HG03460 (cell line): ENCODE measurements at regions not wholly inside any gene's neighbourhood (a gene's known extent, or its start where the extent isn't known, plus 50 kb on each side); places are given as distances from the start of the nearest gene placed in this dataset.
"Not testable (repeated sequence)": the region's sequence is repeated elsewhere in the genome, so short reads cannot be mapped to it uniquely, and the experiment has no call there.

ENCODE experiments used
- ATAC-seq: cut with Tn5 transposase; IDR thresholded peaks from one replicate; pipeline ENCODE4 v1.9.1; 2021; ENCODE audit not compliant: unreplicated experiment

DNA sequence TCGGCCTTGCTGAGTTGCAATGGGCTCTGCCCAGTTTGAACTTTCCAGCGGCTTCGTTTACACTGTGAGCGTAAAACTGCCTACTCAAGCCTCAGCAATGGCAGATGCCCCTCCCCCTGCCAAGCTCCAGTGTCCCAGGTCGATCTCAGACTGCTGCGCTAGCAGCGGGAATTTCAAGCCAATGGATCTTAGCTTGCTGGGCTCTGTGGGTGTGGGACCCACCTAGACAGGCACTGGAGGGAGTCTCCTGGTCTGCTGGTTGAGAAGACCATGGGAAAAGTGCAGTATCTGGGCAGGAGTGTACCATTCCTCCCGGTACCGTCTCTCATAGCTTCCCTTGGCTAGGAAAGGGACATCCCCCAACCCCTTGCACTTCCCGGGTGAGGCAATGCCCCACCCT is 88.2 kb downstream of the KLHL28 start:
- ATAC-seq = no peak

DNA sequence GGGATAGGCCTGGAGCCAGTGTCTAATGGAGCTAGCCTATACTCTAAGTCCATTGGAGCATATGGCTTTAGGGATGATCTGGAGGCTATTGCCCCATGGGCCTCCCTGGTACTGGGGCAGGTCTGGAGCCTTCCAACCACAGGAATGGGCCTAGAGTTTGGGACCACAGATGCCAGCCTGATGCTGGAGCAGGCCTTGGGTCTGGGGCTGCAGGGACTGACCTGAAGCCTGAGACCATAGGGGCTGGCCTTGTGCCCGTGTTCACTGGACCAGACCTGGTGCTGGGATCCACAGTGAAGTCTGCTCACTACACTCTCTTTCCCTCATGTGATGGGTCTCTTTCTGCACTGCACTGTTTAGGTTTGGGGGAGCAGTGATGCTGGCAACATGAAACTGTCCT is 95.0 kb downstream of the KLHL28 start:
- no peak for ATAC-seq

DNA sequence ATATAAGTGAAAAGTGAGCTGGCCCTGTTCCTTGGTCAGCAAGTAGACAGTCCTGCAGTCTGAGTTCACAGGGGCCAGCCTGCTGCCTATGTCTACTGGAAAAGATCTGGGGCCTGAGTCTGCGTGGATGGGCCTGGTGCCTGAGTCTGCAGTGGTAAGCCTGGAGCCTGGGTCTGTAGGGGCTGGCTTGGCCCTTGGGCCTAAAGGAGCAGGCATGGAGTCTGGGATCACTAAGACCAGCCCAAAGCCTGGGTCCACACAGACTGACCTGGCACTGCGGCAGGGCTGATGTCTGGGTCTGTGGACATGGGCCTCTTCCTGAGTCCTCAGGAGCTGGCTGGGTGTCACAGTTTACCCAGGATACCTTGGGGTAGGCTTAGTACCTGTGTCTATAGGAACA is 95.4 kb downstream of the KLHL28 start:
- no peak for ATAC-seq

DNA sequence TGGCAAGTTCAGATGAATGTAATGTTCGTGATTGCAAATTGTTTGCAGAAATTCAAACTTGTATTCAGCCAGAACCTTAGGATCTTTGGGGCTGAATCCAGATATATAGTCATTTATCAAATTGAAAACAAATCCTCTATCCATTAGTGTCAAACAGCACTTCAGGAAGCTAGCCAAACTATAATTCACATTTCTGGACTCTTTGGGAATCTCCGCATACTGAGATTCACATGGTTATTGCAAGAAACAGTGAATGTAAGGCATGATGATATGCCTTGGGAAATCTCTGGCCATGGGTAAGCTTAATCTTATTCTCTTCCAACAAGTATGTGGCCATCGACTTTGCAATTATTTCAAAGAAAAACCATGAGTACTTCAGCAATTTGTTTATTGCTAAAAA is 98.5 kb downstream of the KLHL28 start:
- no peak for ATAC-seq

- no peak for ATAC-seq
Measured at GRCh38 chr14:44854114-44854513, 107.6 kb downstream of the KLHL28 start.

GRCh38 chr14:44847526-44848309 is 114.0 kb downstream of the KLHL28 start:
- ATAC-seq = no peak

DNA sequence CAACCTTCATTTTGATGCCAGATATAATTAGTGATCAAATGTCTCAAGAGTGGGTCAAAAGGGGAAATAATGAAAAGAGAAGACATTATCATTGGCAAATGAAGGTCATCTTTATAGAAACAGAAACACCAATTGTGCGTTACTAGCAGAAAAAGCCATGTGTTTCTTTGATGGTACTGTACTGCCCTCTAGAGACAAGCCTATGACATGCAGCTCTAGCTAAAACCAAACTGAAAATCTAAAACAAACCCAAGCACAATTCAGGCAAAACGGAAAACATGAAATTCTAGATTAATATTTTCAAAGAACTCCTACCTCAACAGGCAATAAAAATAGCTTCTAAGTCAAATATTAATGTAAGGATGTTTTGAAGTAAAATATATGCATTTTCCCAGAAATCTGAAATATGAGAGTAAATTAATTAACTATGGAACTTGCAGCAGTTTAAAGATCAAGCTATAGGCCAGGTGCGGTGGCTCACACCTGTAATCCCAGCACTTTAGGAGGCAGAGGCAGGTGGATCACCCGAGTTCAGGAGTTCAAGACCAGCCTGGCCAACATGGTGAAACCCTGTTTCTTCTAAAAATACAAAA is 115.4 kb downstream of the KLHL28 start:
- peak; percentile 54 for ATAC-seq

- not testable (repeated sequence) for ATAC-seq
Measured at GRCh38 chr14:44835928-44836327, 125.8 kb downstream of the KLHL28 start.

- ATAC-seq = no peak
Measured at GRCh38 chr14:44833376-44834060, 128.2 kb downstream of the KLHL28 start.

DNA sequence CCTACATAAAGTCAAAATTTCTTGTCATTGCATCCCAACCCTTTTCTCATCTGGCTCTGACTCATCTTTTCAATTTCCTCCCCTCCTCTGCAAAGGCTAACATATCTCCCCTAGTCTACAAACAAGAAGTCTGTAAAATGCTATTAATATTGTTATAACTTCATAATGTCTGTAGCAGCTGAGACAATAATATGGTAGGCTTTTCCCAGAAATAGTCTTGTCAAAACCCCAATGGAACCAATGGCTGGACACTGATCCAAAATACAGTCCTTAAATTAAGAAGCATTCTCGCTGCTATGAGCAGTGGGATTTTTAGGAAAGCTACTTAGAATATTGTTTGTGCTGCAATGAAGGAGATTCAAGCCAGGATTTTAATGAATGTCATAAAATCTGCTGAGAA is 131.4 kb downstream of the KLHL28 start:
- no peak for ATAC-seq

- ATAC-seq = no peak
Measured at GRCh38 chr14:44829021-44829420, 132.7 kb downstream of the KLHL28 start.

DNA sequence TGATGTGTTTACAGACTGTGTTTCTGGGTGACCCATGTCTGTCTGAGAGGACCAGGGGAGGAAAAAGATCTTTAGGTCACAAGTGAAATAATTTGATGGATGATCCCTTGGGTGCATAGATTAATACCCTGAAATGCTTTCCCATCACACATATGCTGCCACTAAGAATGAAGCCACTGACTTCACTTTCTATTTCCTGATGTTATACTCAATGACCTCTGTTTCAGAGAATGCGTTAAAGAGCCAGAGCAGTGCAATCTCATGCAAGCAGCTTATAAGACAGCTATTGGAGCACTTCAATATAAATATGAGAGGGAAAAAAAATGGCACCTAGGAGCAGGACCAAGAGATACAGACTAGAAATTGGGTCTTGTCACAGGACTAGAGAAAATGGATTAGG is 133.7 kb downstream of the KLHL28 start:
- no peak for ATAC-seq

GRCh38 chr14:44820230-44820964 is 141.3 kb downstream of the KLHL28 start:
- no peak for ATAC-seq

- no peak for ATAC-seq
Measured at GRCh38 chr14:44814196-44814595, 147.6 kb downstream of the KLHL28 start.

DNA sequence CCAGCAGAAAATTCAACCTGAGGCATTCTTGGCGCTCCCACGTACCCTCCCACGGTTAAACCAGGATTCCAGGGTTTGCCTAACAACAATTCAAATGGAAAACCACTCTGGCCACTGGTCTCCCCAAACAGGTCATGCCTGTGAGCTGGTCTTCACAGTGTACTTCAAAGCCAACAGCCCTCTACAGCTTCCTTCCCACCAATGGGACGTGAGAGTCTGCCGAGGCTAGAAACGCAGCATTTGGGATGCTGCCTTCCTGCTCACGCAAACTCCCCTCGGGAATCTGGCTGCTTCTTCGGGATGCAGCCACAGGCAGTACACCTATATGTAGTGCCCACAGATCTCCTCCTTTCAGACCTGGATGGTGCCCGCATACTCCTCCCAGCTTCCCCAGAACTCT is 149.1 kb downstream of the KLHL28 start:
- ATAC-seq = no peak

DNA sequence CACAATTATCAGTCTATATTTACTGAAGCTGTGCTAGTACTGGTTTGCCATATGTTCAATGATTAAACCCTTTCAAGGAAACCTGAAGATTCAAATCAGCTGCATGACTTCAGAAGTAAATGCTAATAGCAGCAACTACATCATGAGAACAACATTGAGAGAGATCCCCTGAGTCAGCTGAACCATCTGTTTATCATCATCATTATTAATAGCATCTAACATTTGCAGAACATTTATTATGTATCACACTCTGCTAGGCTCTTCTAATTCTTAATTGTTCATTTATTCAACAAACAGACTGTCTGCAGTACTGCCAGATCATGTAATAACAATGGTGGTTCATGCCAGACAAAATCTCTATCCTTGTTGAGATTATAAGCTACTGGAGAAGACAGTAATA is 157.4 kb downstream of the KLHL28 start:
- ATAC-seq = no peak

GRCh38 chr14:44803239-44803905 is 158.4 kb downstream of the KLHL28 start:
- ATAC-seq = no peak

GRCh38 chr14:44798386-44799242 is 163.1 kb downstream of the KLHL28 start:
- no peak for ATAC-seq

- ATAC-seq = no peak
Measured at GRCh38 chr14:44795725-44796124, 166.0 kb downstream of the KLHL28 start.

GRCh38 chr14:44791730-44792129 is 170.0 kb downstream of the KLHL28 start:
- no peak for ATAC-seq
